ENCODE measurements at regions not wholly inside any gene's neighbourhood (a gene's known extent, or its start where the extent isn't known, plus 50 kb on each side); places are given as distances from the start of the nearest gene placed in this dataset.

DNA sequence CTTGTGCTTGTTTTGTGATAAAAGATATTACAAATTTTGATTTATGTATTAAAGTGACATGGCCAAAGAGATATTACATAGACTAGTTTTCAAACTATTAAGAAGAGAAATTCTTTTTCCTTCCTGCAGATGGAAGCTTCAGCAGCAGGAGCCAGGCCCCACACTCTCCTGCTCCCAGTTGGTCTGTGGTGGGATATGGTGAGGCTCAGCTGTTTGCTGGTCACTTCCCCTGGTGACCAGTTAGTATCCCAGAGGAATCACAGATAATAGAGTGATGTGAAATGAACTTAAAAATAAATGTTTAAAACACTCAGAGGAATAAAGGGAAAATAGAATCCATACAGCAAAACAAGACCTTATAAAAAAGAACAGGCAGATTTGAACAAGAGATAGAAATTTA is 154.7 kb downstream of the KTN1 start:
- no peak for DNase-seq

DNA sequence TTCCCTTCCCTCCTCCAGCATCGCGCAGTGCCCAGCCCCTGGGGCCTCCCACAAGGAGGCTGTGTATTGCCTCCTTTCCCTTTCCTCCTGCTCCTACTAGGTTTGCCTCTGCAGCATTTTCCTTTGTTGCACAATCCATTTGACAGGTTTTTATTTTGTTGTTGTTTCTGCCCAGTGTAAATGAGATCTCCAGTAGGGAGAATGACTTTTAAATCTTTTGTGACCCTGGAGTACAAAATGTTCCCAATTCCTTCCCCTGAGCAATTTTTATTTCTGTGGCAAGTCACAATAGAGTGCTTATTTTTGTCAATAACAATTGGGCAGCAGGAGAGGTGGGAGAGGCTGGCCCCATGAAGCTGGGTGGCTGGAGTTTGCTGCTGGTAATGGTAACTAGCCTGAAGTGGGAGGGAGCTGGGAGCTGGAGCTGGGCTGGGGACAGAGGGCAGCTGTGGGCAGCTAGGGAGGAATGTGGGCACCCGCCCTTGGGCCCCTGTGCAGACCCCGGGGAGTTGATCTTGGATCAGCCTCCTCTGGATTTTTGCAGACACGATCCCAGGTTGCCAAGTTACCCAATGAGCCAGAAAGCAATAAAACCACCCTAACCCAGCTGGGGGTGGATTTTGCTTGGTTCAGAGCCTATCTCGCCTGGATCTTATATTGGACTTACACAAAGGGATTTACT is 160.1 kb downstream of the KTN1 start:
- no peak for DNase-seq

- DNase-seq = no peak
Observed at GRCh38 chr14:55740649-55740989, 160.6 kb downstream of the KTN1 start.

DNA sequence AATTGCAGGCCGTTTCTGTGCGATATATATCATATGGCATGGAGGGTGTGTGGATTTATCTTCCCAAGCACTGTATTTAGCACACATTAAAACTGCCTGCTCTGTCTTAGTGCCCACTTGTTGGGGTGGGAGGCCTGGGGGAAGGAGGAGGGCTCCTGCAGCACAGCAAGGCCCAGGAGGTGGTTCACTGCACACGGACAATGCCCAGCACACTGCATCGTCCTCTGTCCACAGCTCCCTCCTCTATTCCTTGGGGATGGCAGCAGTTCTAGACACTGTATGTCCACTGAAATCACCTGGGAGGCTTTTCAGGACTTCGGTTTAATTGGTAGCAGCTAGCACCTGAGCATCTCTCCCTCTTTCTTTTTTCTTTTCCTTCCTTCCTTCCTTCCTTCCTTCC is 161.2 kb downstream of the KTN1 start:
- no peak for DNase-seq

DNA sequence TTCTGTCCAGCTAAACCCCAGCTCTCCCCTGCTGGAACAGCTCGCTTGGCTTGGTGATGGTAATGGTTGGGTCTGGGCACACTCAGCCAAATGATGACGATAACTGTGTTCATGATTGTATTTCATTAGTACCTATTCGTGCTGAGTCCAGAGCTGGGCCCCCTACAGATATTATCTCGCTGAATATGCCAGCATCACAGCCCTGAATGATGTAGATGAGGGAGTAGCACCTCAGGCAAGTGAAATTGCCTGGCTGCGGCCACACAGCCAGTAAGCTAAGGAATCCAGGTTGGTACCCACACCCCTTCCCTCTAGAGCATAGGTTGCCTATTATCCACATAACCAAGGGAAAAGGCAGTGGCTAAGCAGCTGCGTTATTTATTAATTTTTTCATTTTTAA is 163.5 kb downstream of the KTN1 start:
- no peak for DNase-seq

DNA sequence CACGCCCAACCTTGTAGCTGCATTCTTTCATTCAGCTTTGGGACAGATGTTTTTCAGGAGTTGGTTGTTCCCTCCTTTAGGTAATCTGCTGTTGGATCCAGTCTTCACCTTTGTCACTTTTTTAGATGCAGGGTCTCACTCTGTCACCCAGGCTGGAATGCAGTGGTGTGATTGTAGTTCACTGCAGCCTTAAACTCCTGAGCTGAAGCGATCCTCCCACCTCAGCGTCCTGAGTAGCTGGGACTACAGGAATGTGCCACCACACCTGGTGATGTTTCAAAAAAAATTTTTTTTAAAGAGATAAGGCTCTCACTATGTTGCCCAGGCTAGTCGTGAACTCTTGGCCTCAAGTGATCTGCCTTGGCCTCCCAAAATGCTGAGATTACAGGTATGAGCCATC is 164.3 kb downstream of the KTN1 start:
- no peak for DNase-seq

DNA sequence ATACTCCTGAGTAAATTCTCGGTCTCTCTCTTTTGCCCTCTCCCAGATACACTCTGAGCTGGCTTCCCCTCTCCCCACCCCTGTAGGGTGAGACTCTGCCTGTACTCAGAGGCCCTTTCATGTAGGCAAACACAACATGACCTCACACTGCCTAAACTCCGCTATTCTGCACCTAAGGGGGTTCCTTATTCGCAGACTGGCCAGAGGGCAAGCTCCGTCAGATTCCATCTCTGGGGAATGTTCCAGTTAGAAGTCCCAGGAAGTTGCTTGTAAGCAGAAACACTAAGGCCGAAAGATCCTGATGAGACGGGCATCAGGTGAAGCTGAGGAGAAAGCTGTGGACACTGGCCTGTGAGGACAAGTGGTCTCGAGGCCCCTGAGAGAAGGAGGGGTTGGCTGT is 165.9 kb downstream of the KTN1 start:
- no peak for DNase-seq

DNA sequence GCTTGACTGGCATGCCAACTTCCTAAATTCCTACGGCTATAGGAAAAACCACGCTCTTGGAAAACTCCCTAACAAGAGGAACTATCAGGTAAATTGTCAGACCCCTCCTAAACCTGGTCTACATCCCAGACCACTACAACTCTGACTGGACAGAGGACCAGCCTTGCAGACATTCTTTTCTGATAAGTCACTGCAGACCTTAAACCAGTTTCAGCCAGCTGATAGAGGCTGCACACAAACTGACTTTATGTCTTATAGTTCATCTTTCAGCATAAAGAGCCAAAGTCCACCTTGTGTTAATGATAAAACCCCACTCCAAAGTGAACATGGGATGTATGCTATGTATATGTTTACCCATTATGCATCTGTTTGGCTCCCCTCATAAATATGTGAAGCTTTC is 166.6 kb downstream of the KTN1 start:
- DNase-seq = no peak

DNA sequence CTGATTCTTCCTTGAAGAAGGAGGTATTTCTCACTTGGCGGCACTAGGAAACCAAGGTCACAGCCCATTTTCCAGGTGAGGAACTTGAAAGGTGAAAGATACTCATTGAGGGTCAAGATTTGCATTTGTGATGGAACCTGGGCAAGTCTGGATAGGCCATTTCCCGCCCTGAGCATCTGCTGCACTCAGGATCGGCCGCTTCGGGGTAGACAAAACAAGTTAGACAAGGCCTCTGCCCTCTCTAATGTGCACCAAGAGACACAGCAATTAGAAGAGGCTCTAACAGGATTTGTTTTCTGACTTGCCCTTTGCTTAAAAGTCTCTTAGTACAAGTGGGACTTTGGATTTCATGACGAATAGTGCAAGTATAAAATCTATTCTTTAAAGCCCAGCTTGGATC is 167.2 kb downstream of the KTN1 start:
- DNase-seq = no peak

DNA sequence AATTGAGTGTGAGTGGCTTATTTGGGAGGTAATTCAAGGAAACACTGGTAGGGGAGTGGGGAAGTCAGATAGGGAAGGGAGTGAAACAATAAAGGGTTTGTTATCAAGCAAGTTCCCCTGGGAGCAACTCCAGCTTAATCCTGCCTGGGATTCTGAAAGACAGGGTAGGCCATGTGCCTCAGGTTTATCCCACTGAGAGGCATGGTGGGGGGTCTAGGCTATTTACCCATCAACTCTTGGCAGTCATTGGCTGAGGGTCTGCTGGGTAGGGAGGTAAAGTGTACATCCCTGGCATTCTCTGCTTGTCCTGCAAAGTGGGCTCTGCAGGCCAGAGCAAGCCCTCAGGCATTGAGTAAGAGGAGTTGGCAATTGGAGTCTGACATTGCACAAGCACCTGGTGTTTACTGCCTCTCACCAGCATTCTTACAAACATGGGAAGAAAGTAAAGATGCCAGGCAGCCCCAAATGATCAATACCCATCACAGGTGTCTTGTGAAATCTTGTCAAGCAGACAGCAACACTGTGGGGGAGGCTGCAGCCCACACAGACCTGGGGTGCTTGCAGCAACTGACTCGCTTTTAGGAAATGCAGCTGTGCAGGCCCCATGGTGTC is 169.3 kb downstream of the KTN1 start:
- DNase-seq = no peak

DNA sequence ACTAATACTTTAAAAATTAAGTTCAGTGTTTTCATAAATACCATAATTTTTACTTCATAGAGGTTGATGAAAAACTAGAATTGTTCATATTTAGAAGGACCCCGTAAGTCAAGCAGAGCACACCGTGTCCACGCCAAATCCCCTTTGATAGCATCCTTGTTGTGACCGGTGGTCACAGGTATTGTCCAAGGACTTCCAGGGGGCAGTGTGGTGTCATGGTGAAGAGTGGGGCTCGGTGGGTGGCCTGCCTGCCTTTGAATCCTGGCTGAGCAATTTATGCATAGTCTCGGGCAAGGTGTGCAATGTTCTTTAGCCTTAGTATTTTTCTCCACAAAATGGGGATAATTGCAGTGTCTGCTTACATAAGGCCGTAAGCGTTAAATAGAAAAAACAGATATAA is 169.9 kb downstream of the KTN1 start:
- DNase-seq = no peak

GRCh38 chr14:55752580-55753390 is 172.8 kb downstream of the KTN1 start:
- no peak for DNase-seq

GRCh38 chr14:55754471-55754870 is 174.5 kb downstream of the KTN1 start:
- DNase-seq = no peak

DNA sequence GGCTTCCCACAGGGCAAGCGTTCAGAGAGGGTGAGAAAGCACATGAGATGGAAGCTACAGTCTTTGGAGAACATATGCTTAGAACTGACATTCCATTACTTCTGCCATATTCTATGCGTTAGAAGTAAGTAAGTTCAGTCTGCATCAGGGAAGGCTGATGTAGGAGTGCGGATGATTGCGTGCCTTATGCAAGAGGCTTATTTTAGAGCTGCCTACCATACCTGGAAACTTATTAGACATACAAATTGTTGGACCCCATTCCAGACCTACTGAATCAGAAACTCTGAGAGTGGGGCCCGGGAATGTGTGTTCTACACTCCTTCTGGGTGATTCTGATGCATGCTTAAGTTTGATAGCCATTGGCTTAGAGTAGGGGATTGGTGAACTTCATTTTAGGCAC is 174.9 kb downstream of the KTN1 start:
- no peak for DNase-seq

- DNase-seq = peak; percentile 15 to 48
Observed at GRCh38 chr14:55756078-55756477, 176.1 kb downstream of the KTN1 start.

DNA sequence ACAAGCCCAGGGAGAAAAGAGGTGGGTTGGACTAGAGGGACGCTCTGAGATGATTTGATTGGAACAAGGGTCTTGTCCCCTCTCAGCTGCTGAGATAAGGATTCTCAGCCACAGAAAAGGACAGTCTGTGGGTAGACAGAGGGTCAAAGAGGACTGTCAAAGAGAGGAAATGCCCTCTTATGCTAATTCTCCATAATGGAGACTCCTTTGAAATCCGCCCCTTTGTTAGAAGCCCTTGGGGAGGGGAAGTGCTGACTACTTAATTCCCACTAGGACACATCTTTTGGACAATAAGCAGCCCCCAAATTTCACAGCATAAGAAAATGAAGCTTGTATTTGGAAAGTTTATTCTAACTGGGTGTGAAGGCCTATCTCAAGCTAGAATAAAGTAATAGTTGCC is 176.6 kb downstream of the KTN1 start:
- DNase-seq = no peak

GRCh38 chr14:55758796-55759195 is 178.8 kb downstream of the KTN1 start:
- no peak for DNase-seq

GRCh38 chr14:55760789-55761566 is 181.0 kb downstream of the KTN1 start:
- no peak for DNase-seq

GRCh38 chr14:55761651-55762050 is 181.6 kb downstream of the KTN1 start:
- DNase-seq = no peak

DNA sequence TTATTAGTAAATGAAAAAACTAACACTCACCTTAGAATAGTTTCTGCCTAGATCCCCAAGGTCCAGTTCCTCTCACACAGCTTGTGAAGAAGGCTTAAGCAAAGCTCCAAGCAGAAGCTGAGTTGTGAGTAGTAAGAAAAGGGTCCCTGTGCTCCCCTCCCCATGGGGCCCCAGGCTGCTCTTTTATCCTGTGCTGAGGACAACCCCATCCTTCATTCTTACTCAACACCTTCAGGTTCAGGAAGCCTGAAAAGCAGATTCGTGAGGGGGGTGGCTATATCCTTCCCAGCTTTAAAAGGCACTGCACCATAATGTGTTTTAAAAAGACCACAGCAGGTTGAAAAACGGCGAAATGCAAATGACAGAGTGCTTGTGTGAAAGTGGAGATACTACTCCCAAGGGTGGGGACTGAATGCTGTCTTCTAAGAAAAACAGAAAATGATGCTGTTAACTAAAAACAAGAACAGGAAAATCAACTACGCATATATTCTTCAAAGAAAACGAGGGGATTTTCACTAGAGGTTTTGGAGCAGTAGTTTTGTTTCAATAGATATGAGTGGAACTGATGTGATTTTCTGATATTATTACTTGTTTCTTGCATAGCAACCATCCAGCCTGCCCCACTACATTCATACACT is 182.7 kb downstream of the KTN1 start:
- no peak for DNase-seq

GRCh38 chr14:55764784-55765183 is 184.8 kb downstream of the KTN1 start:
- DNase-seq = no peak

- no peak for DNase-seq
Observed at GRCh38 chr14:55766071-55766470, 186.1 kb downstream of the KTN1 start.

- no peak for DNase-seq
Observed at GRCh38 chr14:55767286-55767685, 187.3 kb downstream of the KTN1 start.
